ENCODE measurements at regions not wholly inside any gene's neighbourhood (a gene's known extent, or its start where the extent isn't known, plus 50 kb on each side); places are given as distances from the start of the nearest gene placed in this dataset.

DNA sequence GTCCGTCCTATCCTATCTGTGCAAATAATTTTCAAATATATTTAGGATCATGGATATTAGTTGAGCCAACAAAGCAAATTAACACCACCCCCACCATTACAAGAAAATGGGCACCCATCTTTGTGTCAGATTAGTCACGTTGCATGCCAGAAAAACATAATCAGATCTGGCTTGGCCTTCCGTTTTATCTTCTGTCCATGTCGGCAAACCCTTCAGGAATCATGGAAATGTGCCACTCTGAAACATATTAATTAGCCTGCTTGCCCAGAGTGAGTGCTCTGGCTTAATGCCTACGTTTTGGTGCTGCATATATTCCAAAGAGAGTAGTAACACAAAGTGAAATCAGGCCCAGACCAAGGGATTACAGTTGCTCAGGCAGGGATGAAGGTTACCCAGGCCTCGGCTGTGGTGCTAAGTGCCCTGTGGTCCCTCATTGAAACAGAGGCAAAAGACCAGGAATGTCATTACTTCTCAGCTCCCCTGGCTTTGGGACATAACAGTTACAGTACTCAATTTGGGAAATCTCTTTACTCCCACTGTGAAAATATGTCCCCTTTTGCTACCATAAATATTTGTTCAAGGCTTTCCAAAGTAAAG, 154.0 kb upstream of the LSM8 start:
- TF ChIP-seq, protein P1, sequence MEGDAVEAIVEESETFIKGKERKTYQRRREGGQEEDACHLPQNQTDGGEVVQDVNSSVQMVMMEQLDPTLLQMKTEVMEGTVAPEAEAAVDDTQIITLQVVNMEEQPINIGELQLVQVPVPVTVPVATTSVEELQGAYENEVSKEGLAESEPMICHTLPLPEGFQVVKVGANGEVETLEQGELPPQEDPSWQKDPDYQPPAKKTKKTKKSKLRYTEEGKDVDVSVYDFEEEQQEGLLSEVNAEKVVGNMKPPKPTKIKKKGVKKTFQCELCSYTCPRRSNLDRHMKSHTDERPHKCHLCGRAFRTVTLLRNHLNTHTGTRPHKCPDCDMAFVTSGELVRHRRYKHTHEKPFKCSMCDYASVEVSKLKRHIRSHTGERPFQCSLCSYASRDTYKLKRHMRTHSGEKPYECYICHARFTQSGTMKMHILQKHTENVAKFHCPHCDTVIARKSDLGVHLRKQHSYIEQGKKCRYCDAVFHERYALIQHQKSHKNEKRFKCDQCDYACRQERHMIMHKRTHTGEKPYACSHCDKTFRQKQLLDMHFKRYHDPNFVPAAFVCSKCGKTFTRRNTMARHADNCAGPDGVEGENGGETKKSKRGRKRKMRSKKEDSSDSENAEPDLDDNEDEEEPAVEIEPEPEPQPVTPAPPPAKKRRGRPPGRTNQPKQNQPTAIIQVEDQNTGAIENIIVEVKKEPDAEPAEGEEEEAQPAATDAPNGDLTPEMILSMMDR (conservative IDR thresholded peaks at IDR 0.05), result no peak
- TF ChIP-seq EZH2 (IDR thresholded peaks at IDR 0.05; ENCODE audit: low read depth), result no peak
